ENCODE measurements at regions not wholly inside any gene's neighbourhood (a gene's known extent, or its start where the extent isn't known, plus 50 kb on each side); places are given as distances from the start of the nearest gene placed in this dataset.

DNA sequence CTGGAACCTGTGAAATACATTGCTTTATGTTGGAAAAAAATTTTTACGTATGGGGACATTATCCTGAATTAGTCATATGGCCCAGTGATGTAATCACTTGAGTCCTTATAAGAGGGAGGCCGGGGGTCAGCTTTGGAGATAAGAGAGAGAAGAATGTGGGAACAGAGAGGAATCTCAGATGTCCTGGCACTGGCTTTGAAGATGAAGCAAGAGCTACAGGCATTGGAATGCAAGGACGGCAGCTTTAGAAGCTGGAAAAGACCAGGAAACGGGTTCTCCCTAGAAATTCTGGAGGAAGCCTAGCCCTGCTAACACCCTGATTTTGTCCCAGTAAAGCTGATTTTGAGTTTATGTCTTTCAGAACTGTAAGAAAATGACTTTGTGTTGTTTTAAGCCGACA is 1129.9 kb upstream of the GYPC start:
- TF ChIP-seq, protein P1, sequence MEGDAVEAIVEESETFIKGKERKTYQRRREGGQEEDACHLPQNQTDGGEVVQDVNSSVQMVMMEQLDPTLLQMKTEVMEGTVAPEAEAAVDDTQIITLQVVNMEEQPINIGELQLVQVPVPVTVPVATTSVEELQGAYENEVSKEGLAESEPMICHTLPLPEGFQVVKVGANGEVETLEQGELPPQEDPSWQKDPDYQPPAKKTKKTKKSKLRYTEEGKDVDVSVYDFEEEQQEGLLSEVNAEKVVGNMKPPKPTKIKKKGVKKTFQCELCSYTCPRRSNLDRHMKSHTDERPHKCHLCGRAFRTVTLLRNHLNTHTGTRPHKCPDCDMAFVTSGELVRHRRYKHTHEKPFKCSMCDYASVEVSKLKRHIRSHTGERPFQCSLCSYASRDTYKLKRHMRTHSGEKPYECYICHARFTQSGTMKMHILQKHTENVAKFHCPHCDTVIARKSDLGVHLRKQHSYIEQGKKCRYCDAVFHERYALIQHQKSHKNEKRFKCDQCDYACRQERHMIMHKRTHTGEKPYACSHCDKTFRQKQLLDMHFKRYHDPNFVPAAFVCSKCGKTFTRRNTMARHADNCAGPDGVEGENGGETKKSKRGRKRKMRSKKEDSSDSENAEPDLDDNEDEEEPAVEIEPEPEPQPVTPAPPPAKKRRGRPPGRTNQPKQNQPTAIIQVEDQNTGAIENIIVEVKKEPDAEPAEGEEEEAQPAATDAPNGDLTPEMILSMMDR (IDR thresholded peaks at IDR 0.05) = no peak
- Histone ChIP-seq H3K4me1 (ENCODE audit: low read depth) (no peaks in the 10 kb centered on the region), H3K9me3 (no peaks in the 10 kb centered on the region), H3K36me3 (ENCODE audit: low read depth) (no peaks in the 10 kb centered on the region), H3K4me3 (no peak overlapping the region)
- DNase-seq (no peak), ATAC-seq (no peak)
- intact Hi-C loops (cut with DNase I, micrococcal nuclease) = no loop called here

DNA sequence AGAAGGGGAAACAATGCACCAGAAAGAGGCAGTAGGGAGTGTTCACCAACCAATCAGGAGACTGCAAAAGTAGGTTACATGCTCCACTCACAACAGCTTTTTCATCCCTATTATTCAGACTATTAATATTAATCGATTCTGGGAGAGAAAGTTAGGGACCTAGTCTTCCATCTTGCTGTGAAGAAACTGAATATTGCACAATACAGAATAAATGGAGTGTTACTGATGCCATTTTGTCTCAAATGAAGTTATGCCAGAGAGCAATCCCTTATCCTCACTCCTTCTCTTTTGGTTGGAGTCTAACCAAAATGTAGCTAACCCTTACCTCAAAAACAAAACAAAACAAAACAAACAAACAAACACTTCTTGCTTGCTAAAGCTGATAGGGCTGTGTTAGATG is 1120.9 kb upstream of the GYPC start:
- TF ChIP-seq, protein P1 (IDR thresholded peaks at IDR 0.05) = no peak
- Histone ChIP-seq H3K36me3 (ENCODE audit: low read depth) (no peaks in the 10 kb centered on the region), H3K4me3 (no peak overlapping the region), H3K4me1 (ENCODE audit: low read depth) (no peaks in the 10 kb centered on the region), H3K9me3 (no peaks in the 10 kb centered on the region)
- DNase-seq (no peak), ATAC-seq (no peak)
- intact Hi-C loops (cut with DNase I, micrococcal nuclease) = no loop called here

- ATAC-seq = peak; percentile 66
- intact Hi-C loops (cut with DNase I, micrococcal nuclease) = loop anchor here in 1 of 2 donors (5.0 kb wide), 1 partner anchor 238 kb away; no protein-coding TSS in a partner anchor
Measured at GRCh38 chr2:125543968-125544514, 1111.9 kb upstream of the GYPC start.

DNA sequence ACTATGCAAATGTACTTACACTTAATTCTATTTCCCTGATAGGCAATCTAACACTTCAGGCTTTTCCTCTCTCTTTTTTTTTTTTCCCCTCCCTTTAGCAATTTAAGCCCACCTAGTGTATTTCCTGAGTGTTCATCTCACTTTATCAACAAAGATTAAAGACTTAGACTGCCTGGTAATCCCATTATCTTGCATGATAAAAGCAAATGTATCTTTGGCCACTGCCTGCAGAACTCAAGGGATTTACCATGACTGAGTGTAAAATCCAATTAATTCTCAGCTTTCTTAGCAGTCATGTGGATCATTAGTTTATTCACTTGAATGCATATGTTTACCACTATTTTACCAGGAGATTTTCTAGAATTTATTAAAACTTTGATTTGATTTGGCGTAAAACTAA is 1102.2 kb upstream of the GYPC start:
- ATAC-seq = no peak
- DNase-seq = no peak
- H3K9me3 ChIP-seq = no peaks in the 10 kb centered on the region
- no peaks in the 10 kb centered on the region for H3K4me1 ChIP-seq (ENCODE audit: low read depth)
- no peak overlapping the region for H3K4me3 ChIP-seq
- TF ChIP-seq, protein P1 (IDR thresholded peaks at IDR 0.05) = no peak
- intact Hi-C loops (cut with DNase I, micrococcal nuclease) = no loop called here
- H3K36me3 ChIP-seq (ENCODE audit: low read depth) = no peaks in the 10 kb centered on the region

More at GRCh38 chr2:125543968-125544514, 1111.9 kb upstream of the GYPC start:
- DNase-seq = no peak
- TF ChIP-seq, protein P1 (IDR thresholded peaks at IDR 0.05) = no peak
- Histone ChIP-seq H3K4me1 (ENCODE audit: low read depth) (no peaks in the 10 kb centered on the region), H3K4me3 (no peak overlapping the region), H3K9me3 (no peaks in the 10 kb centered on the region), H3K36me3 (ENCODE audit: low read depth) (no peaks in the 10 kb centered on the region)

DNA sequence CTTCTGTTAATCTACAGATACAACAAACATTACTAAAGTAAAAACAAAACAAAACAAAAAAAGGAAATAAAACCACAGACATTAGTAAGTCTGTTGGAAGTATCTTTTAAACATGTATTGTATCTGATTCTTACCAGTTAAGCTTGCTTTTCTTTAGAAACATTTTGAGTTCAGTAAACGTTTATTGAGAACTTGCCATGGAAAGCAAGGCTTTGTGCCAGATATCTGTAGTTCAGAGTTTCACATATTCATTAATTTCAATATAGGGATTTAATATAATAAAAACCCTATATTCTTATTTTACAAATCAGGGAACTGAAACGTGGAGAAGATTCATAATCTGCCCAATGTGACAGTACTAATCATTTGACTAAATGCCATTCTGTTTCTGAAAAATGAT is 1101.0 kb upstream of the GYPC start:
- no peak overlapping the region for H3K4me3 ChIP-seq
- TF ChIP-seq, protein P1 (IDR thresholded peaks at IDR 0.05) = no peak
- DNase-seq (no peak), ATAC-seq (no peak)
- H3K4me1 ChIP-seq (ENCODE audit: low read depth) = no peaks in the 10 kb centered on the region
- H3K9me3 ChIP-seq = no peaks in the 10 kb centered on the region
- intact Hi-C loops (cut with DNase I, micrococcal nuclease) = no loop called here
- H3K36me3 ChIP-seq (ENCODE audit: low read depth) = no peaks in the 10 kb centered on the region

DNA sequence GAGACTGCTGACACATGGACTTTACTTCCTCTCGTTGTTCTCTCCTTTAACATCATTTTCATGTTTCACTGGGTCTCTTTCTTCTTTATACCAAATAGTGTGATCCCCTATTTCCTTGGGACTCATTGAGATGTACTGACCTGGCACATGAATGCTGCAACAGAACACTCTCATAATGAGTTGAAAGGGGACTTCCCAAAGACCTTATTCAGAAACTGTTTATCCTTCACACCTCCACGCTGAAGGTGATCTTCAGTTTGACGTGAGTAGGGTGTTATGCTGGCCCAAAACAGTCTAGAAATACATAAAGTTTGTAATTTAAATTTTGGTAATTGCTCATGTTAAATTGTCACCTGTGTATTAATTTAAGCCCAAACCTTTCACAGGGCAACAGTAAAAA is 1096.8 kb upstream of the GYPC start:
- no peak overlapping the region for H3K4me3 ChIP-seq
- no peaks in the 10 kb centered on the region for H3K9me3 ChIP-seq
- no peaks in the 10 kb centered on the region for H3K36me3 ChIP-seq (ENCODE audit: low read depth)
- TF ChIP-seq, protein P1 (IDR thresholded peaks at IDR 0.05) = no peak
- intact Hi-C loops (cut with DNase I, micrococcal nuclease) = no loop called here
- ATAC-seq (no peak), DNase-seq (no peak)
- peaks cover 12% of the 10 kb centered on the region for H3K4me1 ChIP-seq (ENCODE audit: low read depth)

Data from mucosa of descending colon (tissue), 3 donors.